DMS153 treated with DMSO at 0.1 percent for 48 hours (cell line): ENCODE measurements at regions not wholly inside any gene's neighbourhood (a gene's known extent, or its start where the extent isn't known, plus 50 kb on each side); places are given as distances from the start of the nearest gene placed in this dataset.
"Not testable (repeated sequence)": the region's sequence is repeated elsewhere in the genome, so short reads cannot be mapped to it uniquely, and the experiment has no call there.

ENCODE experiments used
- DNase-seq: peaks from one replicate; lab custom pipeline; 2025; ENCODE audit not compliant: unreplicated experiment; lab: John Stamatoyannopoulos, UW

- no peak for DNase-seq
These were observed 612.2 kb downstream of the IQCM start for GRCh38 chr4:149203256-149204001.

GRCh38 chr4:149202117-149202516 lies 613.5 kb downstream of the IQCM start:
- DNase-seq = no peak

- no peak for DNase-seq
These were observed 616.0 kb downstream of the IQCM start for GRCh38 chr4:149199594-149199993.

GRCh38 chr4:149194061-149194460 lies 621.6 kb downstream of the IQCM start:
- DNase-seq = no peak

GRCh38 chr4:149187726-149188125 lies 627.9 kb downstream of the IQCM start:
- DNase-seq = no peak

GRCh38 chr4:149183638-149184037 lies 632.0 kb downstream of the IQCM start:
- DNase-seq = no peak

- not testable (repeated sequence) for DNase-seq
These were observed 634.2 kb downstream of the IQCM start for GRCh38 chr4:149181459-149181858.

GRCh38 chr4:149176039-149176438 lies 639.6 kb downstream of the IQCM start:
- no peak for DNase-seq

- no peak for DNase-seq
These were observed 640.1 kb downstream of the IQCM start for GRCh38 chr4:149175549-149175948.

GRCh38 chr4:149173241-149174013 lies 642.2 kb downstream of the IQCM start:
- no peak for DNase-seq

GRCh38 chr4:149168645-149169044 lies 647.0 kb downstream of the IQCM start:
- no peak for DNase-seq

- DNase-seq = no peak
These were observed 648.8 kb downstream of the IQCM start for GRCh38 chr4:149166876-149167275.

- no peak for DNase-seq
These were observed 649.3 kb downstream of the IQCM start for GRCh38 chr4:149166365-149166764.

GRCh38 chr4:149164282-149164681 lies 651.4 kb downstream of the IQCM start:
- DNase-seq = no peak

GRCh38 chr4:149161247-149161646 lies 654.4 kb downstream of the IQCM start:
- no peak for DNase-seq

GRCh38 chr4:149160370-149160769 lies 655.3 kb downstream of the IQCM start:
- no peak for DNase-seq

GRCh38 chr4:149158817-149159216 lies 656.8 kb downstream of the IQCM start:
- no peak for DNase-seq

GRCh38 chr4:149145803-149146202 lies 669.8 kb downstream of the IQCM start:
- DNase-seq = no peak

GRCh38 chr4:149144060-149144459 lies 671.6 kb downstream of the IQCM start:
- no peak for DNase-seq

- DNase-seq = no peak
These were observed 674.3 kb downstream of the IQCM start for GRCh38 chr4:149141391-149141790.

- DNase-seq = no peak
These were observed 674.8 kb downstream of the IQCM start for GRCh38 chr4:149140841-149141240.

GRCh38 chr4:149136951-149137620 lies 678.6 kb downstream of the IQCM start:
- DNase-seq = no peak
